HG02642 (cell line): ENCODE measurements at regions not wholly inside any gene's neighbourhood (a gene's known extent, or its start where the extent isn't known, plus 50 kb on each side); places are given as distances from the start of the nearest gene placed in this dataset.

ENCODE experiments used
- ATAC-seq: cut with Tn5 transposase; IDR thresholded peaks from one replicate; pipeline ENCODE4 v1.9.1; 2021; ENCODE audit warnings: mild to moderate bottlenecking; ENCODE audit not compliant: unreplicated experiment, poor library complexity

DNA sequence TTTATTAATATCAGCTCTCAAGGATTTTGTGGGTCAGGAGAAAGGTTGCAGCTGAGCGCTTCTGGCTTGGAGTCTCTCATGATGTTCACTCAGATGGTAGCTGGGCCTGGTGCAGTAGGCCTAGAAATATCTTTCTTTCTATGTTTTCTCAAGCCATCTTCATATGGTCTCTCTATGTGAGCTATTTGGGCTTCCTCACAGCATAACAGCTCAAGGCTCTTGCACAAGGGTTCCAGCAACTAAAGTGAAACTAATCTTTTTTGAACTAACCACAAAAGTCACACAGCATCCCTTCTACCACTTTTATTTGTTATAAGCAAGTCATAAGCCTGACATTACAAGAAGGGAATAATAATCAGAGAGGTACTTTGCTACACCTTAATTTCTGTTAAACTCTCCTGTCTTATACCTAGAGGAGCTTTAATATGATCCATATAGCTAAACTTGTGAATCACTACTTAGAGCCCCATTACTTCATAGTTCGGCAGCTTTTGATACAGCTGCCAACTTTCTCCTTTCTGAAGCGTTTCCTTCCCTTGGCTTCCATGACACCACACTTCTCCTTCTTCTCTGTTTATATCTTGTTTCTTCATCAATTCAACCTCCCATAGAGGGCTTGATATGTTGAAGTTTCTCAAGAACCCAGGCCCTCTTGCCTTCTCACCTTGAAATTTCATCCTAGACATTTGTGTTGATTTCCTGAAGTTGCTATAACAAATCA lies 720.2 kb downstream of the LTN1 start:
- no peak for ATAC-seq

DNA sequence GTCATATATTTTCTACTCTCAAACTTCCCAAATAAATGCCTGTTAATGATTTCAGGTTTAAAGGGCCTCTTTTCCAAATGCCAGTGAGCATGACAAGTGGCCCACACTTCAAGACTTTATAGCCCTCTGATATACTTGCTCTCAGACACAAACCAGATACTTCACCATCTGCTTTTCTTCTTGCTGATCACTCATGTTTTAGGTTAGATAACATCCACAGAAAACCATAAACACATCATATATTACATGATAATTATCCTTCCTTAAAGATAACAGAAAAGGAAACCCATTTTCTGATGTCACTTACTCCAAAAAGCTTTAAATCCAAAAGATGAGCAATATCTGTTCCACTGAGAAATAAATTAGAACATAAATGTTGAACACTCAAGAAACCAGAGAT lies 723.5 kb downstream of the LTN1 start:
- ATAC-seq = no peak

DNA sequence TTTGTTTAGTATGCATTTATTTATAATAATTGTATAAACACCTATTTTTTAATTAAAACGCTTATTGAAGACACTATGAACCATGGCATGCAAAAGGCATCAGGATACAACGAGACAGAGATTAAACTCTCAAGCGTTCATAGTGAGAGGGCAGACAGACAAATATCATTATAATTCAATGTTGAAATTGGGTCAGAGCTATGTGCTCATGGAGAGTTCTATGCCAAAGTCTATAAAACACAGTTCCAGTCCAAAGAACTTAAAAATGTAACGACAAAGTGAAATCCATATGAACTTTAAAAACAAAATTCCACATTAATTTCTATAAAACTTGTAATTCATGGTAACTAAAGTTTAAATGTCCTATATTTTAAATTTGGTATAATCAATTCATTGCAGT lies 724.0 kb downstream of the LTN1 start:
- no peak for ATAC-seq

DNA sequence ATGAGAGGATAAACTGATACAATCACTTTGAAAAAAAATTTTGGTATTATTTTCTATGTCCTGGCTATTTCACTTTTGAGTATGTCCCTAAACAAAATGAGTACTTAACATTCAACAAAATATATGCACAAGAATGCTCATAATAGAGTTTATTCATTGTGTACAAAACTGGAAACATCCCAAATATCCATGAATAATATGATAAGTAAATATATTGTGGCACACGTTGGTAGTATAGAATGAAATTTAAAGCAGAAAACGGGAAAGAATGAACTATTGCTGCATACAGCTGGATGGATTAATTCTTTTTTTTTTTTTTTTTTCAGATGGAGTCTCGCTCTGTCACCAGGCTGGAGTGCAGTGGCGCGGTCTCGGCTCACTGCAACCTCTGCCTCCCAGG lies 725.2 kb downstream of the LTN1 start:
- no peak for ATAC-seq

DNA sequence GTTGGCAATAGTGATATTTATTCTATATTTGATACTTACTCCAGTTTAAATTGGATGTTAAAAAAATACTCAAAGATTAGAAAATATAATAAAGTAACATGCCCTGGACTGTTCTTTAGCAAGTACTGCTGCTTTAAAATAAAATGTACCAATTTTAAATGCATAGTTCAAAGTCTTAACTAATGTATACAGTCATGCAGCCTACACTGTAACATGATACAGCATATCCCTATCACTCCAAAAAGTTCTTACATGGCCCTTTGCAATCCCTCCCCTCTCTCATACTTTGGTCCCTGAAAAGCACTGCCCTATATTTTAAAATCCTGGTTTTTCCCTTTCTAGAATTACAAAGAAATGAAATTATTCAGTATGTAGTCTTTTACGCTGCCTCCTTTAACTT lies 726.6 kb downstream of the LTN1 start:
- ATAC-seq = no peak

DNA sequence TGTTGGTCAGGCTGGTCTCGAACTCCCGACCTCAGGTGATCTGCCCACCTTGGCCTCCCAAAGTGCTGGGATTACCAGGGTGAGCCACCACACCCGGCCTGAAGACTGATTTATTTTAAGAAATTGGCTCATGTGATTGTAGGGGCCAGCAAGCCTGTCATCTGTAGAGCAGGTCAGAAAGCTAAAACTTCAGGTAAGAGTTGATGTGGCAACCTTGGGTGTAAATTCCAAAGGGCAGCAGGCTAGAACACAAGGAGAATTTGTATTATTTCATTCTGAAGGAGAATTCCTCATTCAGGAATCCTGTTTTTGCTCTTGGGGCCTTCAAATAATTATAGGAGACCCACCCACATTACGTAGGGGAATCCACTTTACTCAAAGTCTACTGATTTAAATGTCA lies 728.7 kb downstream of the LTN1 start:
- no peak for ATAC-seq

DNA sequence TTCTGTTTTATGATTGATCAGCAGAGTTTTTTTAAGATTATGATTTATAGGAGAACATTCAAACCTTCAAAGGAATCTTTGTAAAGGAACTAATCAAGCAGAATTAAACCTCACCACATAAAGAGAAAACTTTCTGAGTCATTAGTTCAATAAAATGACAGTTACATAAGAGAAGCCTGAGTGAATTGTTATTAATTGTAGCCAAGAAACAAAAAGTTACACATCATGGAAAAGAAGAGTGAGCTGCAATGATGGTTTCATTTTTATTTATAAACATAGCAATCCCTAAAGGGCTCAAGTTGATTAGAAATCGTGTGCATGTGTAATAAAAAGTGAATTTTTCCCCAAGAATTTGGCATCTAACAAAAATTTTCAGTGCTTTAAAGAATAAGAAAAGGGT lies 731.4 kb downstream of the LTN1 start:
- no peak for ATAC-seq

DNA sequence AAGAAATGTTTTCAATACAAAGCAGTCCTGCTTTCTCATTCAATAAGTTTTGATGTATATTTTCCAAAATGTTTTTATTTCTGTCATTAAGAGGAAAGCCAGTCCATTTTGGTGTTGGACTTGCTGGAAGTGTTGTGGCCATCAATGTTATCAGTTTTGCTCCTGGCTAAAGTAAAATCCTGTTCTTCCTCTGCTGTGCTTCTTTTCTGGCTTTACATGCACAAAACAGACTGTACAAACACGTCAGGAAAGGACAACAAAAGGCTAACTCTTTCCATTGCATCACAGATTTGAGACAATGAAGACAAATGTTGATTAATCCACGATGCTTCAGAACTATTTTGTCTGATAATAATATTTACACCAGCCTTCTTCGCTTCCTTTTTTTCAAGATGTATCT lies 735.4 kb downstream of the LTN1 start:
- no peak for ATAC-seq

DNA sequence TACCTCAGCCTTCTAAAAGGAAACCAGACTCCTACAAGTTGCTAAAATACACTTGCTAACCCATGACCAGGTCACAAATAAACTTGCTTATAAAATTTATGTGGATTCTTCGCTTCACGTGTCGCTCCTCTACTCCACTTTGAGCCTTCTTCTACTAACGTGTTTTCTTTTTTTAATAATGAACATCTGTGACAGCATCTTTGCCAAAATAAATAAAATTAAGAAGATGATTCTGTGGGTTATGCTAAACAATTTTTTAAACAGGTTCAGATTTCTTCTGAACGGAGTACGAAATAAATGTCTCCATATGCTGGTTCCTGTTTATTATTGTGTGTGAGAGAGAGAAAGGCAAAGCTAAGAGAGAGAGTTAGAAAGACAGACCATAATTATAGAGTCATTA lies 735.8 kb downstream of the LTN1 start:
- ATAC-seq = no peak

DNA sequence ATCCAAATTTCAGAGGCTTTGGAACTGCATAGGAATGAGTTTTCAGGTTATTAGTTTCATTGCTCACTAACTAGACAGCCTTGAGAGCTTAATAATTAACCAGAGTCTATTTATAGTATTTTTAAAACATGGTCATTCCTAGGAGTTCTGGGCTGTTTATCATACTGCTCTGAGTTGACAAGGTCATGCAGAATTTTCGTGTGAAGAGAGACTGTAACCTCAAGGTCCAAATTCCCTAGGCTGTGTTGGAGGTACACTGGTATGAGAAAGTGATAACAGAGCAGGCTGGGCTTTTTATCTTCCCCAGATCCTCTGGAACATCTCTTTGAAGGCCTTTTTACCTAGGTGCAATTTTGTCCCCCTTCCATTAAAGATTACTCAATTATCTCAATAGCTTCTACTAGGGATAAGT lies 736.3 kb downstream of the LTN1 start:
- no peak for ATAC-seq

DNA sequence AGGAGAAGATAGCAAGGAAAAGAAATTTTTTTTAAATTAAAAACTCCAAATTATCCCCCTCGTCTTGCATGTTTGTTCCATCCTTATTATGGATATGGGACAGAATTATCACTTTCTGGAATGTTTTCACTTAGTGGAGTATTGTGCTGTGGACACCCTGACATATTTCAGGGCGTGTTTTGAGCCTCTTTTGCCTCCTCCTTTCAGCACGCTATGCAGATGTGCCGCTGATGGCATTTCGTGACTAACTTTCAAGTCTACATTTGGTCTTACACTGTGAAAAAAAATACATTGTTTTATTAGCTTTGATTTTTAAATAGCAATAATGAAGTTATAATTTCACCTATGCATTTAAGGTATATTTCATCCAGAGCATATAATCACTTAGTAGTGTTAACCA lies 738.7 kb downstream of the LTN1 start:
- ATAC-seq = no peak

DNA sequence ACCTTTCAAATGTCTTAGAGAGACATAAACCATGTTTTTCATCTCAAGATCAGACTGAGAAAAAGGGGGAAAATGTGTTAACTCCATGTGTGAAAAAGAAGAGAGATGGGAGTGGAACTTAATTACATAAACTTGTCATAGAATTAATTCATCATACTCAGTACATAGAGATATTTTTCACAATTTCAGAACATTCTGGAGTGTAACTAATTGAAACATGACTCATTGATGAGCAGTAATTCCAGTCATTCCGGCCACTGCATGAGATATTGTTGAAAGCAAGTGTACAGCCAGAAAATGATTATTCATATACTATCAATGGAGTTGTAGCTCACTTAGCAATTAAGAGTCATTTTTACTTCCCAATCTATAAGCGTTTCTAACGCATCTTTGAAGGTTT lies 739.3 kb downstream of the LTN1 start:
- no peak for ATAC-seq

DNA sequence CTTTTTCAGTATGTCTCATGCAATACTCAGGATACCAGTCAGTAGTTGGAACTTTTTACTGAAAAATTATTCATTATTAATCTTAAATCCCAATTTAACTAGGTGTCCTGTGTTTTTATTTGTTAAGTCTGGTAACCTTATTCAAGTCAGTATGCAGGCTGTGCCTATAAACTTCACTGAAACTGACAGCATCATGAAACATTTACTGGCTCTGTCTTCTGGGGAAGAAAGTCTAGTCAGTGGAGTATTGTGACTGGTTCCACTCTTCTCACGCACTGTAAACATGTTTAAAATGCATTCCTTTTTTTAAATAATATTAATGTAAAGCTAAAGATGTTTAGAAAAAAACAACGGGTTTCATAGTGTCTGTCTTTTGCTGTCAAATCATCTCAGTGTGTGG lies 739.7 kb downstream of the LTN1 start:
- no peak for ATAC-seq

DNA sequence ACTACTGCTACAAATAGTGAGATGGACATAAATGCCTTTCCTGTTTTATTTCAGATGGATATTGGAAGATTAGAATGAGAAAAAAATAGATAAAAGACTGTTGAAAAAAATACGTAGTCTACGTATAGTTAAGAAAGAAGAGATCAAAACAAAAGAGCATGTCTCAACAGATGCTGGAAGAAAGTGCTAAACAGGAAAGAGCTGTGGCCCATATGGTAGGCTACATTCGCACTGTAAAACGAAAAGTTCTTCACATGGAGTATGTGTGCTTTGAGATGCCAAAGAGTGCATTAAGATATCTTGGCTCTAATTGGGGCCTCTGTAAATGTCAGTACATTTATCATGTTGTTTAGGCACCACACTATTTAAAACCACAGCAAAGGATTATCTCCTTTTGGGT lies 741.7 kb downstream of the LTN1 start:
- no peak for ATAC-seq

DNA sequence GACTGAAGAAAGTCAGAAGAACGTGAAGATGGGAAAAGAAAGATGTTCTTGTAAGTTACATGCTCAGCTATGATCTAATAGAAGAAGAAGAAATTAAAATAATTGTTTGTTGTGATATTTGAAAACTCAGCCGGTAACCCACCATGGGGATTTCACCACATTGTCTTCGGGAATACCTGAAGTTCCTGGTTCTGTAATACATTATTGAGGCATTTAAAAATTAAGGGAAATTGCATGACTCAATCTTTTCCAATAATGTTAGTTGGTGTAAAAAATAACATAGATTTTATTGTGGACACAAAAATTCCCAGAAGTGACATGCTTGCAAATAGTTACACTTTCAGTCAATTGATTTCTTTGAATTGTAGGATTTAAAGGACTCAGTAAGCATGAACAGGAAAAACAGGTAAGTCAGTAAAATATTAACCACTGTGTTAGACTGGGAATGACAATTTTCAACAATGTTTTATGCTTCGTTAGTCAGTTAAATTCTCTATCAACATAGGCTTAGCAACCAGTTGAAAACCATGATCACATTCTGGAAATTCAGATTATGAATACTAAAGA lies 745.1 kb downstream of the LTN1 start:
- ATAC-seq = no peak

DNA sequence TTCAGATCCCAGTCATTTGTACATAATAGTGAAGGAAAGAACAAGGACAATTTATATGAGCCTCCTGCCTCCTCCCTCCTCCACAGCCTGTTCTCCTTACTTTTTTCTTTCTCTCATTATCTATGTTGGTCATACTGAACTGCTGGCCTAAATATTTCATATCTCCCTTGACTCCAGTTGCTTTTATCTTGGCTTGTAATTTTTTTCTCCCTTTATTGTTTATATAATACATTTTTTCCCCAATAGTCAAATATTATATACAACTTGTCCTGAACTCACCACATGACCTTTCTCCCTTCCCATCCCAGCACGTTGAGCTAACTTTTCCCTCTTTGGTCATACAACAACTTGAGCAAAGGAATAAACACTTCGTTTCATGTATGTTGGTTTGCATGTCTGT lies 752.1 kb downstream of the LTN1 start:
- no peak for ATAC-seq

DNA sequence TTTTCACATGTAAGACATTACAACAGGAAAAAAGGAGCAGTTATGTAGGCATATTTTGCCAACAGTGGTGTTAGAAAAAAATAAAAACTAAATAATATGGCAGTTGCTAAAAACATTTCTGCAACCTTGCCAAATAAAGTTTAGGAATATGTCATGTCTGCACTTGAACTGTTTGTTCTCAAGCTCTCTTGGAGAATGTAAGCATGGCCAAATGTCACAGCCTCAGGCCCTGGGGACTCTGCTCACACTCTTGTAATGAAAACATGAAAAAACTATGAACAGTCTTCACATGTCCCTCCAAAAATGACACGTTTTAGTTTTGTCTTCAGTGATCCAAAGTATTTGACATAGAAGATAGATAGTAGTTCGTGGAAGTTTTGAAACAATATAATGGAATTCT lies 753.3 kb downstream of the LTN1 start:
- no peak for ATAC-seq

DNA sequence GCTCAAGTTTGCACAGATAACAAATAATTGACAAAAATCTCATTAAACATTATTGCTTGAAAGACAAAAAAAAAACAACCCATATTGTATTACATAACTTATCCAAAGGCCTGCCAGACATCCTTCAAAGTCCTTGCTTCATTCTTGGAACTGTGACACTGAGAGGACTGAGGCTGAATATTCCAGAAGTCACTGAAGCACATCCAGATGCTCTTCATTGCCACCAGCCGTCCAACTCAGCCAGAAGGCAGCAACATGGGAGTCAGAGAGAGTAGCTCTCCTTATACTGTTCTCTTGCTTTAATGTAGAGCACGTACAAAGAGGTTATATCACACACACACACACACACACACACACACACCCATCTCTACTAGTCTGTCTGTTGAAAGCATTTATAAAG lies 755.0 kb downstream of the LTN1 start:
- no peak for ATAC-seq

DNA sequence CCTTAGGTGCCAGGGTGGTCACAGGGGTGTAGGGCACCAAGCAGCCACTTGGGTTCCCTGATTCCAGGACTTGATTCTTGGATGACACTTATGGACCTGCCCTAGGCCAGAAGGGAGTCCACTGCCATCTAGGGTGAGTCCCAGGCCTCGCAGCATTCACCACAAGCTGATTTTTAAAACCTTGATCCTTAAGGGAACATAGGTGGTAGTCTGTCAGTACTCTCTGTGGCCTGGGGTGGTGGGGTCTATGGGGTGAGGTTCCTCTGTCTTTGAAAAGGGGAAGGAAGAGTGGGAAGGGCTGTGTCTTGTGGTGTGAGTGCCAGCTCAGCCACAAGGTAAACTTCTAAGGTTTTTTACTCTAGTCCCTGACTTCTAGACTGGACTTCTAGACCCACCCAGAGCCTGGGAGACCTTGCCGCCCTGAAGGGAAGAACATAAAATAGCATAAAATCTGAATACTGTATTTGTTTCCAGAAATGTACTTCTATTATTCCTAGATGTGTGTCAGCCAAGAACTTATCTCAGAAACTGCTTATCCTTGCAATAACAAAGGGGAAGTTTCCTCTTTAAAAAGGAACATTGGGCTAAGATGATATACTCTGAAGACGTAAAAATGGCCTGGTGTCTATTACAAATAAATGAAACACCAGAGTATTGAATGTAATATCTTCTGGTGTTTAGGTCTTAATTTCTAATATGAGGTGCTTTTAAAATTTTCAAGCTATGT lies 757.3 kb downstream of the LTN1 start:
- ATAC-seq = no peak

DNA sequence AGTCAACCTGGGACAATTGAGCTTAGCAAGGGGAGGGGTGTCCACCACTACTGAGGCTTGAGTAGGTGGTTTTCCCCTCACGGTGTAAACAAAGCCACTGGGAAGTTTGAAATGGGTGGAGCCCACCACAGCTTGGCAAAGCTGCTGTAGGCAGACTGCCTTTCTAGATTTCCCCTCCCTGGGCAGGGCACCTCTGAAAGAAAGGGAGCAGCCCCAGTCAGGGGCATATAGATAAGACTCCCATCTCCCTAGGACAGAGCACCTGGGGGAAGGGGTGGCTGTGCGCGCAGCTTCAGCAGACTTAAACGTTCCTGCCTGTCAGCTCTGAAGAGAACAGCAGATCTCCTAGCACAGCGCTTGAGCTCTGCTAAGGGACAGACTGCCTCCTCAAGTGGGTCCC lies 758.4 kb downstream of the LTN1 start:
- no peak for ATAC-seq

DNA sequence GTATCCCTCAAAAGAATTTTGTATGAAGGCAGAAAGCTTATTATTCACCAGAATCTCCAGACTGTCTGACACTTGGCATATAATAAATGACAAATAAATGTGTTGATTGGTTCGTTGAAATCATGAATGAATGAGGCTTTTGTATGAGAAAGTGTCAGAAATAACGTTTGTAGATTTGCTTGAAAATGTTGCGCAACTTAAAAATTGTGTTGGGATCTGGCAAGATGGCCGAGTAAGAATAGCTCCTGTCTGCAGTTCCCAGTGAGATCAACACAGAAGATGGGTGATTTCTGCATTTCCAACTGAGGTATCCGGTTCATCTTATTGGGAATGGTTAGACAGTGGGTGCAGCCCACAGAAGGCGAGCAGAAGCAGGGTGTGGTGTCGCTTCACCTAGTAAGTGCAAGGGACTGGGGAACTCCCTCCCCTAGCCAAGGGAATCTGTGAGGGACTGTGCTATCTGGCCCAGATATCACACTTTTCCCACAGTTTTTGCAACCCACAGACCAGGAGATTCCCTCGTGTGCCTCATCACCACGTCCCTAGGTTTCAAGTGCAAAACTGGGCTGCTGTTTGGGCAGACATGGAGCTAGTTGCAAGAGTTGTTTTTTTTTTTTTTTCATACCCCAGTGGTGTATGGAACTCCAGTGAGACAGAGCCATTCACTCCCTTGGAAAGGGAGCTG lies 759.0 kb downstream of the LTN1 start:
- no peak for ATAC-seq
